HCT116 (cell line): ENCODE measurements at regions not wholly inside any gene's neighbourhood (a gene's known extent, or its start where the extent isn't known, plus 50 kb on each side); places are given as distances from the start of the nearest gene placed in this dataset.

Experiments used
- ATAC-seq: fragments of 200-7000 bp; cut with Tn5 transposase; 2 replicates; pipeline ENCODE4 v1.9.1; 2020; ENCODE audit warnings: mild to moderate bottlenecking, moderate library complexity
- BruUV-seq: library from RNA; stranded (reverse); fragments of 400-500 nt; replicated peaks from 2 replicates; lab custom pipeline; 2021; lab: Mats Ljungman, UMichigan
- CTCF ChIA-PET: fragments of 300-600 bp; sonication (Branson Sonifier 250); formaldehyde crosslinking; loops from one replicate; lab custom pipeline; 2021; ENCODE audit warnings: antibody characterized with exemption; lab: Charles Lee
- POLR2A ChIA-PET: fragments of 300-600, 350-600 bp; sonication (Branson Sonifier 250); formaldehyde crosslinking; loops from one replicate; lab custom pipeline; 2021; ENCODE audit warnings: antibody characterized with exemption; lab: Charles Lee
- RAD21 ChIA-PET, 2 experiments: fragments of 300-600 bp; sonication (Branson Sonifier 250); formaldehyde crosslinking; loops; one replicate each; lab custom pipeline; 2023; ENCODE audit warnings: low total read pairs in 2 of 2; ENCODE audit not compliant: uncharacterized antibody in 2 of 2, unreplicated experiment in 2 of 2, low non-redundant PET in 1 of 2; lab: Charles Lee
- DNase-seq: peaks from one replicate; pipeline ENCODE4 v3.0.0-alpha.2; 2010; ENCODE audit warnings: low read depth, low spot score
- H2AFZ ChIP-seq: fragments of 200-600 bp; shearing (Covaris generic), sonication (generic); 2 replicates; pipeline ENCODE4 v1.6.1; 2017; ENCODE audit warnings: low read depth, mixed run types, mixed read lengths, antibody characterized with exemption, low read length; ENCODE audit not compliant: poor library complexity, severe bottlenecking
- H3K27ac ChIP-seq: 2 replicates; pipeline ENCODE4 v1.5.1; 2012; ENCODE audit warnings: low read depth, low read length
- H3K27me3 ChIP-seq: fragments of 200-600 bp; sonication (generic); 2 replicates; pipeline ENCODE4 v1.6.1; 2016; ENCODE audit warnings: mixed run types, low read length, mixed read lengths; ENCODE audit not compliant: insufficient read depth
- H3K36me3 ChIP-seq, 2 experiments: fragments of 200-500 bp in 1 of 2; fragments of 200-600 bp in 1 of 2; sonication (Bioruptor generic) in 1 of 2; sonication (generic) in 1 of 2; 2 replicates each; pipeline versions ENCODE4 v1.5.1 to v1.6.1; 2014 to 2016; ENCODE audit warnings: low read length in 2 of 2, inconsistent platforms in 1 of 2, mixed read lengths in 1 of 2, mixed run types in 1 of 2; ENCODE audit not compliant: insufficient read depth in 2 of 2, control insufficient read depth in 1 of 2
- H3K4me1 ChIP-seq, 2 experiments: fragments of 200-600 bp in 1 of 2; sonication (generic) in 1 of 2; 2 replicates each; pipeline versions ENCODE4 v1.5.1 to v1.6.1; 2012 to 2017; ENCODE audit warnings: low read length in 2 of 2, inconsistent platforms in 1 of 2, mild to moderate bottlenecking in 1 of 2, mixed read lengths in 1 of 2, mixed run types in 1 of 2, moderate library complexity in 1 of 2; ENCODE audit not compliant: insufficient read depth in 2 of 2, control insufficient read depth in 1 of 2
- H3K4me2 ChIP-seq: fragments of 200-600 bp; sonication (generic); 2 replicates; pipeline ENCODE4 v1.6.1; 2017; ENCODE audit warnings: mixed run types, low read length, mixed read lengths
- H3K4me3 ChIP-seq, 2 experiments: fragments of 200-600 bp in 1 of 2; sonication (generic) in 1 of 2; replicated peaks in 1 of 2; 2 replicates each; pipeline ENCODE4 v1.5.1; 2011 to 2016; ENCODE audit warnings: low read length in 2 of 2, control low read depth in 1 of 2, low read depth in 1 of 2, mild to moderate bottlenecking in 1 of 2, mixed read lengths in 1 of 2, mixed run types in 1 of 2
- H3K79me2 ChIP-seq: fragments of 200-600 bp; sonication (generic); 2 replicates; pipeline ENCODE4 v1.6.1; 2017; ENCODE audit warnings: mild to moderate bottlenecking, mixed run types, low read length, moderate library complexity, mixed read lengths; ENCODE audit not compliant: insufficient read depth
- H3K9ac ChIP-seq: fragments of 200-600 bp; sonication (generic); 2 replicates; pipeline ENCODE4 v1.6.1; 2016; ENCODE audit warnings: low read length, mixed read lengths
- H3K9me2 ChIP-seq: fragments of 200-600 bp; sonication (generic), shearing (Covaris generic); 2 replicates; pipeline ENCODE4 v1.6.1; 2017; ENCODE audit warnings: mixed run types, mild to moderate bottlenecking, moderate library complexity; ENCODE audit not compliant: insufficient read depth
- H3K9me3 ChIP-seq, 2 experiments: fragments of 200-500 bp in 1 of 2; fragments of 200-600 bp in 1 of 2; sonication (Bioruptor generic) in 1 of 2; sonication (generic) in 1 of 2; 2 replicates each; pipeline ENCODE4 v1.6.1; 2014 to 2017; ENCODE audit warnings: low read length in 2 of 2, mixed read lengths in 2 of 2, inconsistent platforms in 1 of 2, low read depth in 1 of 2, mild to moderate bottlenecking in 1 of 2, mixed run types in 1 of 2, moderate library complexity in 1 of 2; ENCODE audit not compliant: control insufficient read depth in 1 of 2, insufficient read depth in 1 of 2
- H4K20me1 ChIP-seq: fragments of 200-600 bp; sonication (generic), shearing (Covaris generic); 2 replicates; pipeline ENCODE4 v1.6.1; 2017; ENCODE audit warnings: mixed run types, mild to moderate bottlenecking, moderate library complexity; ENCODE audit not compliant: insufficient read depth
- ATF3 ChIP-seq: IDR thresholded peaks from 2 replicates; pipeline ENCODE4 v1.6.1; 2012
- CBX3 ChIP-seq: IDR thresholded peaks from 2 replicates; pipeline ENCODE4 v1.6.1; 2012; ENCODE audit warnings: low read depth
- EGR1 ChIP-seq: IDR thresholded peaks from 2 replicates; pipeline ENCODE4 v1.6.1; 2012; ENCODE audit warnings: low read depth
- ELF1 ChIP-seq: IDR thresholded peaks from 2 replicates; pipeline ENCODE4 v1.6.1; 2012; ENCODE audit warnings: low read depth, borderline replicate concordance
- EZH2 ChIP-seq: fragments of 200-600 bp; sonication (generic); IDR thresholded peaks from 2 replicates; pipeline ENCODE4 v1.6.1; 2017; ENCODE audit warnings: antibody characterized with exemption, mixed run types
- JUND ChIP-seq: IDR thresholded peaks from 2 replicates; pipeline ENCODE4 v1.6.1; 2012
- POLR2AphosphoS5 ChIP-seq: IDR thresholded peaks from 2 replicates; pipeline ENCODE4 v1.6.1; 2011; ENCODE audit warnings: mild to moderate bottlenecking, low read depth, low read length, moderate library complexity
- REST ChIP-seq: IDR thresholded peaks from 2 replicates; pipeline ENCODE4 v1.6.1; 2012; ENCODE audit warnings: low read depth
- SIN3A ChIP-seq: IDR thresholded peaks from 2 replicates; pipeline ENCODE4 v1.6.1; 2012; ENCODE audit warnings: low read depth
- SP1 ChIP-seq: IDR thresholded peaks from 2 replicates; pipeline ENCODE4 v1.6.1; 2012; ENCODE audit warnings: low read depth
- SRF ChIP-seq: IDR thresholded peaks from 2 replicates; pipeline ENCODE4 v1.6.1; 2012; ENCODE audit warnings: low read depth
- TCF7L2 ChIP-seq: IDR thresholded peaks from 2 replicates; pipeline ENCODE4 v1.7.0; 2011; ENCODE audit warnings: borderline replicate concordance, inconsistent platforms; ENCODE audit not compliant: insufficient read depth, insufficient read length; ENCODE audit errors: extremely low read depth
- YY1 ChIP-seq: IDR thresholded peaks from 2 replicates; pipeline ENCODE4 v1.6.1; 2011; ENCODE audit warnings: low read length, low read depth, moderate library complexity, mild to moderate bottlenecking; ENCODE audit not compliant: insufficient replicate concordance; ENCODE audit errors: extremely low read depth
- ZBTB33 ChIP-seq: IDR thresholded peaks from 2 replicates; pipeline ENCODE4 v1.6.1; 2011; ENCODE audit warnings: mild to moderate bottlenecking, low read length, moderate library complexity; ENCODE audit not compliant: insufficient replicate concordance; ENCODE audit errors: extremely low read depth
- intact Hi-C: fragments of 100-400 bp; cut with micrococcal nuclease; formaldehyde crosslinking; loops from 2 replicates; pipeline ENCODE4 v1.10.0; 2022

GRCh38 chr11:103699216-103699615 lies 337.2 kb upstream of the DDI1 start:
- no peak overlapping the region for H3K9ac ChIP-seq
- H4K20me1 ChIP-seq = no peaks in the 10 kb centered on the region
- no peaks in the 10 kb centered on the region for H3K4me1 ChIP-seq
- DNase-seq (no peak), ATAC-seq (no peak)
- TF ChIP-seq ELF1 (no peak), EZH2 (no peak), POLR2AphosphoS5 (no peak), SP1 (no peak), ZBTB33 (no peak), TCF7L2 (no peak), JUND (no peak), YY1 (no peak), SRF (no peak), CBX3 (no peak), REST (no peak), SIN3A (no peak), ATF3 (no peak), EGR1 (no peak)
- no peak overlapping the region for H3K4me3 ChIP-seq
- H3K27ac ChIP-seq = no peak overlapping the region
- no peak overlapping the region for H2AFZ ChIP-seq
- no peak overlapping the region for H3K4me2 ChIP-seq
- no TSS peak for BruUV-seq
- no peaks in the 10 kb centered on the region for H3K9me2 ChIP-seq
- ChIA-PET RAD21 (no interaction called here), POLR2A (no interaction called here), CTCF (interaction anchor here (0.8 kb wide), 1 partner anchor 17 kb away, joined by 4 read pairs; no protein-coding TSS in a partner anchor)
- no peaks in the 10 kb centered on the region for H3K36me3 ChIP-seq
- no peaks in the 10 kb centered on the region for H3K79me2 ChIP-seq
- no peaks in the 10 kb centered on the region for H3K27me3 ChIP-seq
- no peaks in the 10 kb centered on the region for H3K9me3 ChIP-seq
- intact Hi-C loops = no loop called here
